ENCODE measurements at regions not wholly inside any gene's neighbourhood (a gene's known extent, or its start where the extent isn't known, plus 50 kb on each side); places are given as distances from the start of the nearest gene placed in this dataset.
"Not testable (repeated sequence)": the region's sequence is repeated elsewhere in the genome, so short reads cannot be mapped to it uniquely, and the experiment has no call there.

DNA sequence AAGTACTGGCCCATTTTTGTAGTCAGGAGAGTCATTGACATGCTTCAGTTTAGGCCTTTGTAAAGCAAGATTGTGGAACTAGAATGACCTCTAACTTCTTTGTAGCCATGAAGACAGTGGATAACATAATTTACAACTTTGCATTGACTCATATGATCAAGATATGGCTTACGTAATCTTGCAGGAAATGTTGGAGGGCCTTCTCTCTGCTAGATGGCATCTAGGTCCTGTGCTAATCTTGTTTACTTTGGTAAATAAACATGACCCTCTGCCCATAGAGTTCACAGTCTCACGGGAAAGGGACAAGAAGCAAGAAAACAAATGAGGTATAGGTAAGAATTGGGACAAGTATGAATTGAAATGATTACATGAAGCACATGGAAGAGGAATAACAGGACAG, 355.2 kb upstream of the ARID1B start:
- H3K4me3 ChIP-seq (ENCODE audit: low read depth, low read length), result no peak overlapping the region
- no peak for TF ChIP-seq CTCF (IDR thresholded peaks at IDR 0.05; ENCODE audit: low read depth, low read length)
- no peak for TF ChIP-seq MYC (IDR thresholded peaks at IDR 0.05; ENCODE audit: low read depth, low read length)
- no peak for TF ChIP-seq MAX (IDR thresholded peaks at IDR 0.05; ENCODE audit: low read depth, low read length)
- no peak for TF ChIP-seq POLR2A (IDR thresholded peaks at IDR 0.05; ENCODE audit: extremely low read depth, insufficient read length)

GRCh38 chr6:156421301-156421700, 355.9 kb upstream of the ARID1B start:
- not testable (repeated sequence) for H3K4me3 ChIP-seq (ENCODE audit: low read depth, low read length); DNase-seq (ENCODE audit: low read depth)

More for the DNA sequence above, 355.2 kb upstream of the ARID1B start:
- DNase-seq (ENCODE audit: low read depth), result no peak

- no peak for TF ChIP-seq POLR2A (IDR thresholded peaks at IDR 0.05; ENCODE audit: extremely low read depth, insufficient read length)
- no peak for TF ChIP-seq MAX (IDR thresholded peaks at IDR 0.05; ENCODE audit: low read depth, low read length)
- DNase-seq (ENCODE audit: low read depth), result no peak
- H3K4me3 ChIP-seq (ENCODE audit: low read depth, low read length), result no peak overlapping the region
Measured at GRCh38 chr6:156420172-156420993, 356.8 kb upstream of the ARID1B start.

- DNase-seq (ENCODE audit: low read depth), result no peak
- no peak for TF ChIP-seq MAX (IDR thresholded peaks at IDR 0.05; ENCODE audit: low read depth, low read length)
- TF ChIP-seq CTCF (IDR thresholded peaks at IDR 0.05; ENCODE audit: low read depth, low read length), result no peak
- no peak for TF ChIP-seq POLR2A (IDR thresholded peaks at IDR 0.05; ENCODE audit: extremely low read depth, insufficient read length)
- no peak for TF ChIP-seq MYC (IDR thresholded peaks at IDR 0.05; ENCODE audit: low read depth, low read length)
- H3K4me3 ChIP-seq (ENCODE audit: low read depth, low read length), result no peak overlapping the region
Measured at GRCh38 chr6:156419594-156419993, 357.6 kb upstream of the ARID1B start.

DNA sequence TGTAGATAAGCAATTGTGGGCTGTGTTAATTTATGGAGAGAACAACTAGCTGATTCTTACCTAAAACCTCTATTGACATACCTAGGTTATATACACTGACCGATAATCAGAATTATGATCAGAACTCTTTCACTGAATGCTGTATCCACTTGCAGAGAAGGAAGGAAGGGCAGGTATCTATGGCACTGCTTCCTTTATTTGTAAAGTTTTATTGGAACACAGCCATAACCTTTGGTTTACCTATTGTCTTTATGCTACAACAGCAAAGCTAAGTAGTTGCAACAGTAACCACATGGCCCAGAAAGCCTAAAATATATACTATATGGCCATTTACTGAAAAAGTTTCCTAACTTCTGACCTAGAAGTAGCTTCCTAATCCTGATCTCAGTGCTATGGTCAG, 358.9 kb upstream of the ARID1B start:
- no peak for DNase-seq (ENCODE audit: low read depth)
- TF ChIP-seq CTCF (IDR thresholded peaks at IDR 0.05; ENCODE audit: low read depth, low read length), result no peak
- no peak for TF ChIP-seq MYC (IDR thresholded peaks at IDR 0.05; ENCODE audit: low read depth, low read length)
- no peak for TF ChIP-seq POLR2A (IDR thresholded peaks at IDR 0.05; ENCODE audit: extremely low read depth, insufficient read length)
- no peak overlapping the region for H3K4me3 ChIP-seq (ENCODE audit: low read depth, low read length)

DNA sequence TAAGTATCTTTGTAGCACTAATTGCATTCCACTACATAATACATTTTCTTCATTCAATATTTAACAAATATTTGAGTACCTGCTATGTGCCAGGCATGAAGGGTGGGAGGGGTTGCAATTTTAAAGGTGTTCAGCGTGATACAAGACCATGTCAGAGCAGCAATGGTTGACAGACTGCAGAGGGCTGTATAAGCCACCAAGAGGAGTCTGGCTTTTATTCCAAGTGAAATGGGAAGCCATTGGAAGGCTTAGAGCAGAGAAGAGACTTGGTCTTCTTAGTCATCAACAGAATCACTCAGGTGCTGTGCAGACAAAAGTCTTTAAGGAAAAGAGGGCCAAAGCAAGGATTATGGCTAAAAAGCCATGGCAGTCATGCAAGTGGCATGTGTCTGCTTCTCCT, 360.8 kb upstream of the ARID1B start:
- H3K4me3 ChIP-seq (ENCODE audit: low read depth, low read length), result no peak overlapping the region
- DNase-seq (ENCODE audit: low read depth), result no peak
- TF ChIP-seq MYC (IDR thresholded peaks at IDR 0.05; ENCODE audit: low read depth, low read length), result no peak
- TF ChIP-seq POLR2A (IDR thresholded peaks at IDR 0.05; ENCODE audit: extremely low read depth, insufficient read length), result no peak
- TF ChIP-seq MAX (IDR thresholded peaks at IDR 0.05; ENCODE audit: low read depth, low read length), result no peak
- TF ChIP-seq CTCF (IDR thresholded peaks at IDR 0.05; ENCODE audit: low read depth, low read length), result no peak

DNA sequence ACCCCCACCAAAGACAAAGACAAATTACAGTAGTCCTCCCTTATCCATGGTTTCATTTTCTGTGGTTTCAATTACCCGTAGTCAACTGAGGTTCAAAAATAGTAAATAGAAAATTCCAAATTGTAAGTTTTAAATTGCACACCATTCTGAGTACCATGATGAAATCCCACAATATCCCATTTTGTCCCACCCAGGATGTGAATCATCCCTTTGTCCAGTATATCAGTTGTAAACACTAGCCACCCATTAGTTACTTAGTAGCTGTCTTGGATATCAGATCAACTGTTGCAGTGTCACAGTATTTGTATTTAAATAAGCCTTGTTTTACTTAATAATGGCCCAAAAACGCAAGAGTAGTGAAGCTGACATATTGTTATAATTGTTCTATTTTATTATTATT, 364.0 kb upstream of the ARID1B start:
- no peak for TF ChIP-seq MYC (IDR thresholded peaks at IDR 0.05; ENCODE audit: low read depth, low read length)
- TF ChIP-seq CTCF (IDR thresholded peaks at IDR 0.05; ENCODE audit: low read depth, low read length), result no peak
- no peak for TF ChIP-seq POLR2A (IDR thresholded peaks at IDR 0.05; ENCODE audit: extremely low read depth, insufficient read length)
- TF ChIP-seq MAX (IDR thresholded peaks at IDR 0.05; ENCODE audit: low read depth, low read length), result no peak
- DNase-seq (ENCODE audit: low read depth), result no peak
- H3K4me3 ChIP-seq (ENCODE audit: low read depth, low read length), result no peak overlapping the region
